ENCODE measurements at regions not wholly inside any gene's neighbourhood (a gene's known extent, or its start where the extent isn't known, plus 50 kb on each side); places are given as distances from the start of the nearest gene placed in this dataset.

- DNase-seq, result no peak
Measured at GRCh38 chr13:48892688-48893075, 83.0 kb upstream of the FNDC3A start.

- no peak for DNase-seq
Measured at GRCh38 chr13:48896312-48896711, 79.4 kb upstream of the FNDC3A start.

- DNase-seq, result no peak
Measured at GRCh38 chr13:48901781-48902180, 73.9 kb upstream of the FNDC3A start.

- no peak for DNase-seq
Measured at GRCh38 chr13:48902368-48902767, 73.3 kb upstream of the FNDC3A start.

GRCh38 chr13:48904668-48905290, 70.9 kb upstream of the FNDC3A start:
- no peak for DNase-seq

GRCh38 chr13:48906200-48906599, 69.5 kb upstream of the FNDC3A start:
- no peak for DNase-seq

GRCh38 chr13:48908381-48909055, 67.2 kb upstream of the FNDC3A start:
- no peak for DNase-seq

- no peak for DNase-seq
Measured at GRCh38 chr13:48909056-48909389, 66.7 kb upstream of the FNDC3A start.

- DNase-seq, result no peak
Measured at GRCh38 chr13:48910686-48911085, 65.0 kb upstream of the FNDC3A start.

GRCh38 chr13:48919751-48920150, 56.0 kb upstream of the FNDC3A start:
- no peak for DNase-seq

GRCh38 chr13:48920730-48921129, 55.0 kb upstream of the FNDC3A start:
- DNase-seq, result no peak

- DNase-seq, result no peak
Measured at GRCh38 chr13:48923376-48923775, 52.3 kb upstream of the FNDC3A start.

- DNase-seq, result no peak
Measured at GRCh38 chr13:48925001-48925400, 50.7 kb upstream of the FNDC3A start.
